ENCODE measurements at regions not wholly inside any gene's neighbourhood (a gene's known extent, or its start where the extent isn't known, plus 50 kb on each side); places are given as distances from the start of the nearest gene placed in this dataset.

GRCh38 chr1:73789965-73790364 lies 408.0 kb downstream of the LRRIQ3 start:
- intact Hi-C loops (cut with micrococcal nuclease), result no loop called here
- no peak for DNase-seq
- H3K27me3 Mint-ChIP-seq (ENCODE audit: low read depth in 3 of 3), result peaks cover 0 to 1% (median 0%) of the 10 kb centered on the region in 3 donors

GRCh38 chr1:73784026-73784425 lies 413.9 kb downstream of the LRRIQ3 start:
- intact Hi-C loops (cut with micrococcal nuclease), result no loop called here
- no peak overlapping the region for H3K27ac Mint-ChIP-seq
- no peak overlapping the region for H3K9ac ChIP-seq (ENCODE audit: insufficient read depth, low read length, poor library complexity, severe bottlenecking)
- no peaks in the 10 kb centered on the region for H3K36me3 ChIP-seq (replicated peaks in 1 of 2; ENCODE audit: control insufficient read depth in 1 of 2, insufficient read depth in 2 of 2, low read length in 2 of 2)
- no peaks in the 10 kb centered on the region for H3K36me3 Mint-ChIP-seq
- H4K20me1 ChIP-seq (ENCODE audit: insufficient read depth, low read length), result no peaks in the 10 kb centered on the region
- no peak overlapping the region for H3K4me3 Mint-ChIP-seq
- peaks cover 1 to 2% (median 1%) of the 10 kb centered on the region in 3 donors for H3K27me3 Mint-ChIP-seq (ENCODE audit: low read depth in 3 of 3)
- H3K9me3 Mint-ChIP-seq, result peaks cover 0 to 12% (median 5%) of the 10 kb centered on the region in 7 donors
- H3K4me1 Mint-ChIP-seq, result no peaks in the 10 kb centered on the region
- no peak for TF ChIP-seq CTCF (IDR thresholded peaks at IDR 0.05)
- no peak overlapping the region for H2AFZ ChIP-seq (ENCODE audit: insufficient read depth, low read depth, low read length, poor library complexity, severe bottlenecking)
- WGBS (ENCODE audit: insufficient coverage), result no CpG with 5 or more reads among the region's 2 CpGs
- H3K79me2 ChIP-seq (ENCODE audit: insufficient read depth, low read length), result no peaks in the 10 kb centered on the region
- no peak overlapping the region for H3K27ac ChIP-seq (ENCODE audit: low read depth in 1 of 2, low read length in 2 of 2)
- no peak overlapping the region for H3K4me3 ChIP-seq (replicated peaks in 1 of 3; ENCODE audit: low read depth in 2 of 3, low read length in 3 of 3)
- H3K4me2 ChIP-seq (replicated peaks; ENCODE audit: extremely low read depth, low read length, poor library complexity, severe bottlenecking), result no peak overlapping the region
- no peaks in the 10 kb centered on the region for H3K4me1 ChIP-seq (ENCODE audit: control insufficient read depth in 1 of 2, insufficient read depth in 2 of 2, low read length in 2 of 2)
- peaks cover under 1 to 8% of the 10 kb centered on the region in 2 donors for H3K9me3 ChIP-seq (replicated peaks in 1 of 2; ENCODE audit: control insufficient read depth in 1 of 2, insufficient read depth in 1 of 2, low read length in 2 of 2)
- DNase-seq, result no peak
- no peaks in the 10 kb centered on the region for H3K27me3 ChIP-seq (ENCODE audit: control insufficient read depth in 2 of 2, insufficient read depth in 2 of 2, low read length in 2 of 2)

More at GRCh38 chr1:73789965-73790364, 408.0 kb downstream of the LRRIQ3 start:
- no peak overlapping the region for H2AFZ ChIP-seq (ENCODE audit: insufficient read depth, low read depth, low read length, poor library complexity, severe bottlenecking)
- no peaks in the 10 kb centered on the region for H3K27me3 ChIP-seq (ENCODE audit: control insufficient read depth in 2 of 2, insufficient read depth in 2 of 2, low read length in 2 of 2)
- no peaks in the 10 kb centered on the region for H3K79me2 ChIP-seq (ENCODE audit: insufficient read depth, low read length)
- TF ChIP-seq CTCF (IDR thresholded peaks at IDR 0.05), result no peak
- no peaks in the 10 kb centered on the region for H3K36me3 ChIP-seq (replicated peaks in 1 of 2; ENCODE audit: control insufficient read depth in 1 of 2, insufficient read depth in 2 of 2, low read length in 2 of 2)
- H3K4me1 Mint-ChIP-seq, result no peaks in the 10 kb centered on the region
- no peaks in the 10 kb centered on the region for H3K4me1 ChIP-seq (ENCODE audit: control insufficient read depth in 1 of 2, insufficient read depth in 2 of 2, low read length in 2 of 2)
- H3K9me3 ChIP-seq (replicated peaks in 1 of 2; ENCODE audit: control insufficient read depth in 1 of 2, insufficient read depth in 1 of 2, low read length in 2 of 2), result peaks cover 8 to 10% of the 10 kb centered on the region in 2 donors
- peaks cover 0 to 10% (median 4%) of the 10 kb centered on the region in 7 donors for H3K9me3 Mint-ChIP-seq
- no peak overlapping the region for H3K27ac ChIP-seq (ENCODE audit: low read depth in 1 of 2, low read length in 2 of 2)
- no peak overlapping the region for H3K27ac Mint-ChIP-seq
- H3K9ac ChIP-seq (ENCODE audit: insufficient read depth, low read length, poor library complexity, severe bottlenecking), result no peak overlapping the region
- H4K20me1 ChIP-seq (ENCODE audit: insufficient read depth, low read length), result no peaks in the 10 kb centered on the region
- no peak overlapping the region for H3K4me3 Mint-ChIP-seq
- H3K4me2 ChIP-seq (replicated peaks; ENCODE audit: extremely low read depth, low read length, poor library complexity, severe bottlenecking), result no peak overlapping the region
- no peak overlapping the region for H3K4me3 ChIP-seq (replicated peaks in 1 of 3; ENCODE audit: low read depth in 2 of 3, low read length in 3 of 3)
- no peaks in the 10 kb centered on the region for H3K36me3 Mint-ChIP-seq
